ENCODE measurements at regions not wholly inside any gene's neighbourhood (a gene's known extent, or its start where the extent isn't known, plus 50 kb on each side); places are given as distances from the start of the nearest gene placed in this dataset.

DNA sequence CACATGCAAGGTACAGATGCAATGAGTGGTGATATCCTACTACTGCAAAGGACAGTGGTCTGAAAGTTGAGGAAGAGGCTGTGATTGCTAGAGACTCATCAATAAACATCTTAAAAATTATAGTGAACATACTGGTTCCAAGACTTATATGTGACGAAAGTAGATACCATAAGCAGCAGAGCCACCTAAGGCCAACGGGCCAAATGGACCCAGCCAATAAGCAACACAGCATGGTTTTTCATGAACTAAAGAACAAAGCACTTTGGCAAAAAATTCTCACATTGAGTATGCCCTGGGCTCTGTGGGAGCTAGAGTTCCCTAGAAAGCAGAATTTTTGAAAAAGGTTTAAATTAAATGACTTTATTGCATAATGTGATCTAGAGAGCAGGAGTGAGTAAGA, 272.1 kb downstream of the SI start:
- H3K79me1 ChIP-seq (ENCODE audit: insufficient read depth, low read depth, low read length, poor library complexity, severe bottlenecking) = no peaks in the 10 kb centered on the region
- Mint-ChIP-seq H3K4me3 (no peak overlapping the region), H3K27ac (no peak overlapping the region), H3K4me1 (no peaks in the 10 kb centered on the region), H3K9me3 (peaks cover 0 to 4% of the 10 kb centered on the region in 2 experiments; a peak in 3 of 5 replicates), H3K36me3 (ENCODE audit: insufficient read depth in 1 of 3, low read depth in 3 of 3) (peaks cover 0 to 2% (median 0%) of the 10 kb centered on the region in 3 experiments; a peak in 2 of 7 replicates), H3K27me3 (ENCODE audit: low read depth) (no peaks in the 10 kb centered on the region; the same call in 1 of the 2 replicates)
- no peak overlapping the region for H2BK5ac ChIP-seq (ENCODE audit: insufficient read length, low read length)
- H4K91ac ChIP-seq (ENCODE audit: insufficient read length, low read depth, low read length) = no peak overlapping the region
- no peak overlapping the region for H3T11ph ChIP-seq (ENCODE audit: low read length)
- no peak overlapping the region for H4K5ac ChIP-seq (ENCODE audit: insufficient read length, low read depth, low read length)
- H3K4me2 ChIP-seq (ENCODE audit: insufficient read depth, insufficient read length, low read length) = no peak overlapping the region
- no peak overlapping the region for H2BK120ac ChIP-seq (ENCODE audit: low read depth, low read length, poor library complexity, severe bottlenecking)
- H3K23me2 ChIP-seq (ENCODE audit: insufficient read length, low read depth, low read length, poor library complexity, severe bottlenecking) = no peaks in the 10 kb centered on the region
- TF ChIP-seq CTCF (conservative IDR thresholded peaks at IDR 0.05) = peak; percentile 29; the same call in 1 of the 3 replicates
- WGBS (ENCODE audit: extremely low coverage, insufficient read length, low lambda C conversion rate) = no CpG with 5 or more reads among the region's 2 CpGs
- H3K79me2 ChIP-seq (ENCODE audit: insufficient read depth, low read length) = no peaks in the 10 kb centered on the region
- no peak overlapping the region for H2AFZ ChIP-seq (ENCODE audit: low read length)
- no peaks in the 10 kb centered on the region for H3K27me3 ChIP-seq (ENCODE audit: insufficient read depth, low read length)
- H3K4ac ChIP-seq (ENCODE audit: low read depth, low read length) = no peak overlapping the region
- no peak overlapping the region for H2BK15ac ChIP-seq (ENCODE audit: low read depth, low read length)
- H4K8ac ChIP-seq (replicated peaks; ENCODE audit: insufficient read length, low read depth, low read length) = no peak overlapping the region
- H3K4me1 ChIP-seq (ENCODE audit: insufficient read depth, low read length) = no peaks in the 10 kb centered on the region
- H3K14ac ChIP-seq (ENCODE audit: insufficient read depth, low read length) = no peak overlapping the region
- no peak overlapping the region for H2AK5ac ChIP-seq (ENCODE audit: insufficient read length, low read length)
- no peak overlapping the region for H3K56ac ChIP-seq (ENCODE audit: insufficient read length, low read depth, low read length)
- H3K9me3 ChIP-seq (ENCODE audit: control insufficient read depth, low read depth, low read length) = no peaks in the 10 kb centered on the region
- no peaks in the 10 kb centered on the region for H4K20me1 ChIP-seq (ENCODE audit: control insufficient read depth, insufficient read depth, insufficient read length)
- H3K18ac ChIP-seq (ENCODE audit: insufficient read length, low read depth, low read length) = no peak overlapping the region
- no peak overlapping the region for H2BK20ac ChIP-seq (ENCODE audit: low read depth, low read length, poor library complexity, severe bottlenecking)
- H2BK12ac ChIP-seq (ENCODE audit: insufficient read length, low read depth, low read length) = no peak overlapping the region
- no peak for DNase-seq
- H3K23ac ChIP-seq (ENCODE audit: insufficient read length, low read depth, low read length) = no peak overlapping the region
- H3K27ac ChIP-seq (ENCODE audit: insufficient read length, low read depth, low read length) = no peak overlapping the region
- H3K9ac ChIP-seq (ENCODE audit: extremely low read depth, insufficient read length, low read length) = no peak overlapping the region
